Left ventricle myocardium inferior (tissue), 1 donor: ENCODE measurements at regions not wholly inside any gene's neighbourhood (a gene's known extent, or its start where the extent isn't known, plus 50 kb on each side); places are given as distances from the start of the nearest gene placed in this dataset.
"Not testable (repeated sequence)": the region's sequence is repeated elsewhere in the genome, so short reads cannot be mapped to it uniquely, and the experiment has no call there.

Source experiments
- DNase-seq: peaks from one replicate; pipeline ENCODE4 v3.0.0-alpha.2; 2020
- H3K27ac ChIP-seq: fragments of 200-600 bp; replicated peaks from 2 replicates; pipeline ENCODE4 v1.8.0; 2021
- H3K27me3 ChIP-seq: fragments of 200-600 bp; 2 replicates; pipeline ENCODE4 v1.8.0; 2021; ENCODE audit warnings: low read depth
- H3K36me3 ChIP-seq: fragments of 200-600 bp; 2 replicates; pipeline ENCODE4 v1.8.0; 2021
- H3K4me1 ChIP-seq: fragments of 200-600 bp; 2 replicates; pipeline ENCODE4 v1.8.0; 2021
- H3K4me3 ChIP-seq: fragments of 200-600 bp; 2 replicates; pipeline ENCODE4 v1.8.0; 2021; ENCODE audit warnings: mild to moderate bottlenecking, moderate library complexity
- H3K9me3 ChIP-seq: fragments of 200-600 bp; replicated peaks from 2 replicates; pipeline ENCODE4 v1.8.0; 2021
- CTCF ChIP-seq: fragments of 200-600 bp; IDR thresholded peaks from 2 replicates; pipeline ENCODE4 v1.8.0; 2021; ENCODE audit warnings: antibody characterized with exemption, mild to moderate bottlenecking, borderline replicate concordance
- intact Hi-C: fragments of 100-400 bp; cut with micrococcal nuclease; formaldehyde crosslinking; loops from one replicate; pipeline ENCODE4 v1.11.0; 2022
- donor health status: DM: no; HTN: yes; CAD: no; lungs with severe emphysema.

GRCh38 chr5:17121776-17122175 is 95.7 kb upstream of the BASP1 start:
- no peaks in the 10 kb centered on the region for H3K9me3 ChIP-seq
- no peak for TF ChIP-seq CTCF
- intact Hi-C loops: no loop called here

GRCh38 chr5:17123010-17123409 is 94.4 kb upstream of the BASP1 start:
- Histone ChIP-seq H3K4me3 (no peak overlapping the region), H3K27me3 (no peaks in the 10 kb centered on the region), H3K36me3 (no peaks in the 10 kb centered on the region), H3K27ac (no peak overlapping the region), H3K9me3 (no peaks in the 10 kb centered on the region), H3K4me1 (peaks cover 22% of the 10 kb centered on the region)
- intact Hi-C loops: no loop called here
- TF ChIP-seq CTCF: no peak
- no peak for DNase-seq

More at GRCh38 chr5:17121776-17122175, 95.7 kb upstream of the BASP1 start:
- no peak for DNase-seq
- Histone ChIP-seq H3K27ac (no peak overlapping the region), H3K36me3 (no peaks in the 10 kb centered on the region), H3K27me3 (no peaks in the 10 kb centered on the region), H3K4me3 (no peak overlapping the region), H3K4me1 (peaks cover 22% of the 10 kb centered on the region)

GRCh38 chr5:17123773-17124172 is 93.7 kb upstream of the BASP1 start:
- H3K9me3 ChIP-seq, H3K27me3 ChIP-seq, intact Hi-C loops, DNase-seq, H3K4me3 ChIP-seq, H3K36me3 ChIP-seq: not testable (repeated sequence)
- H3K27ac ChIP-seq: peak overlapping the region; percentile 25
- H3K4me1 ChIP-seq: peaks cover 22% of the 10 kb centered on the region

- Histone ChIP-seq H3K27me3 (peaks cover 8% of the 10 kb centered on the region), H3K4me3 (no peak overlapping the region), H3K36me3 (no peaks in the 10 kb centered on the region), H3K9me3 (no peaks in the 10 kb centered on the region), H3K27ac (no peak overlapping the region), H3K4me1 (peaks cover 18% of the 10 kb centered on the region)
- intact Hi-C loops: no loop called here
- DNase-seq: no peak
- no peak for TF ChIP-seq CTCF
Observed at GRCh38 chr5:17127743-17128231, 89.6 kb upstream of the BASP1 start.

- H3K4me3 ChIP-seq: no peak overlapping the region
- DNase-seq: no peak
- no peaks in the 10 kb centered on the region for H3K36me3 ChIP-seq
- no peak overlapping the region for H3K27ac ChIP-seq
- no peaks in the 10 kb centered on the region for H3K9me3 ChIP-seq
- H3K4me1 ChIP-seq: peaks cover 8% of the 10 kb centered on the region
- no peak for TF ChIP-seq CTCF
- intact Hi-C loops: no loop called here
- peaks cover 8% of the 10 kb centered on the region for H3K27me3 ChIP-seq
Observed at GRCh38 chr5:17129093-17129849, 88.2 kb upstream of the BASP1 start.

GRCh38 chr5:17130302-17130701 is 87.1 kb upstream of the BASP1 start:
- H3K9me3 ChIP-seq, H3K4me1 ChIP-seq, H3K36me3 ChIP-seq, H3K27ac ChIP-seq, DNase-seq, H3K4me3 ChIP-seq, H3K27me3 ChIP-seq: not testable (repeated sequence)
- intact Hi-C loops: loop anchor here (10.0 kb wide), 1 partner anchor 196 kb away; the partner anchor contains the start of gene MYO10
